GM04503 (cell line): ENCODE measurements at regions not wholly inside any gene's neighbourhood (a gene's known extent, or its start where the extent isn't known, plus 50 kb on each side); places are given as distances from the start of the nearest gene placed in this dataset.

Experiments
- DNase-seq: peaks from one replicate; pipeline ENCODE4 v3.0.0-alpha.2; 2012; ENCODE audit warnings: low read depth

DNA sequence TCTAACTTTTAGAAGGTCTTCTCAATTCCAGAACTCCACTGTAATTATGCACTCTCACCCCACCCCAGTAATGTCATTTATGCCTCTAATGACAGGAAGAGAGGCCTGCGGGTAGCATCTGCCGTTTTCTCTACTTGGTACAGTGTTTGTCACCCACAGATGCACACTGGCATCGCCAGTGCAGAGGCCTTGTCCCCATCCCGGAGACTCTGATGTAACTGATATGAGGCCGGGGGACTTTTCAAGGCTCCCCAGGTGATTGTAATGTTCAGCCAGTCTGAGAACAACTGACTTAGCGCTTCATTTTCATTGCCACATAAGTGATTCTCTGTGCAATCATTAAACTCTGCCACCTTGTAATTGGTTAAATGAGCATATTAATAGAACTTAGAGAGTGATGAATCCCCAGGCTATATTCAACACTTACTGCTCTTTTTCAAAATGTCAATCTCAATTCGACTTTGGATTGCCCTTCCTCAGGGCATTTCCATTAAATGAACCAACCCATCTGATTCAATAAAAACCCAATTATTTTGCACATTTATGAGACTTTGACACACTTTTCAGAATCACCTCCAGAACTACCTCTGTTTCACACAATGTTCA is 113.2 kb downstream of the HERPUD2 start:
- DNase-seq, result no peak

DNA sequence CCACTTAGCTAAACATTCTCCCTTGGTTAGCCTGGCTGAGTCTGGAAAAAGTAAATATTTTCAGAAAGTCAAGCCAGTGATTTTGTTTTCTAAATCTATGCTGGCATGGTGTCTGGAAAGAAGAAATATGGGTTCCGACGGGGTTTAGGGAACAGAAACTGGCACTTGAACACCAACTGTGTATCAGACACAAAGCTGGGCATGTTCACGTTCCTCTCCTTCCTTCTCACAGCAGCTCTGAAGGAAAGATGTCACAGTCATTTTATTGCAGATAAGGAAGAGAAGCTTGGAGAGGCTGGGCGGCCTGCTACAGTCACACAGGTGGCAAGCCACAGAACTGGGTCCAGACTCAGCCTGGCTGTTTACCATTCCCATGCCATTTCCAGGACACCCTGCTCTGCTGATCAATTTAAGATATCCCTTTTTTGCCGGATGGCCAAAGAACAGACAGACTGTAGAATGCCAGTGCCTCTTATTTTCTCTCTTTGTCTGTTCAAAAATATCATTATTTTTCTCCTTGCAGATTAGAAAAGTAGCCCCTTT is 118.8 kb downstream of the HERPUD2 start:
- DNase-seq, result no peak

DNA sequence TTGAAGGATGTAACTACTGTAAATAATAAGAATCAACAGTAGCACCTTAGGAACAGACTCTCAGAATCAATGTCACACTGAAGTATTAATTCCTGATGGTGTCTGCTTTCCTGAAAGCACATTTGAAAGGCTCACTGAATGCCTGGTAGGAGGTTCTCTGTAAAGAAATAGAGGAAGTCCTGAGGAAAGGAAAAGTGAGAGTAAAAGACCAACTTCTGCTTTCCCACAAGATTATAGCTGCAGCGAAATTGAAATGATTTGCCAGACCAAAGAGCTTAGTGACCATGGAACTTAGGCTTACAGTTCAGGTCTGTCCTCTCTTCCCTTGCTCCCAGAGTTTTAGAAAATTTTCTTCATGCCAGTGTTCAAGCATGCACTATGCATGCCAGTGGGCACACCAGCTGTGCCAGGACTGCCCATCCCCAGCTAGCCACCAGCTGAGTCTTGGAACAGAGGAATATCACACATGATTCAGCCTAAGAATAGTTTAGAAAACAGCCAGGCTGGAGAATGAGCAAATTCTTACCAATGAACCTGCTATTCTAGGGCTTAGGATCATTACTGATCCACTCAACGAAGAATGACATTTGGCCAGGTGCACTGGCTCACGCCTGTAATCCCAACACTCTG is 123.2 kb downstream of the HERPUD2 start:
- no peak for DNase-seq

DNA sequence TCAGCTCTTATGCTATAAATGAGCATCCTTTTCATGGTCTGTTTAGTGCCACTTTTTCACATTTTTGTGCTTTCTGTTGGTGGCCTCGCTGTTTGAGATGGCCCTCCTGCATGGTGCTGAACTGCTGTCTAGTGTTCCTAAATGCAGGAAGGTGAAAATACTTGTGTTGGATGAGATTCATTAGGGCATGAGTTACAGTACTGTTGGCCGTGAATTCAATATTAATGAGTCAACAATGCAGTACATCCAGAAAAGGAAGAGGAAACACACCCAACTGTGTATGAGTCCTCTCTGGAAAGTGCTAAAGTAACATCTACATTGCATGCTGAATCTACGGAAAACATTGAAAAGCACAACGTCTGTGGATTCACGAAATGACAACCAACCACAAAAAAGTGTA is 124.0 kb downstream of the HERPUD2 start:
- no peak for DNase-seq

DNA sequence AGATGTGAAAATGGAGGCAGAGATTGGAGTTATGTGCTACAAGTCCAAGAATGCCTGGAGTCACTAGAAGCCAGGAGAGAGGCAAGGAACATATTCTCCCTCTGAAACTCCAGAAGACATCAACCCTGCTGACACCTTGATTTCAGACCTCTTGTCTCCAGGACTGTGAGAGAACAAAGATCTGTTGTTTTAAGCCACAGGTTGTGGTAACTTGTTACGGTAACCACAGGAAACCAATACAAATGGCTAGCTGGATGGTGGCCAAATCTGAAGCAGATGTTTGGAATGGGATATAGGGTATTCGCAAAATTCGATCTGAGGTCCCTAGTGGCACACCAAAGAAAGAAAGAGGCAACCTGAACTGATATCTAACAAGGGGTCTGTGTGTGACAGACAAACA is 129.0 kb downstream of the HERPUD2 start:
- no peak for DNase-seq

DNA sequence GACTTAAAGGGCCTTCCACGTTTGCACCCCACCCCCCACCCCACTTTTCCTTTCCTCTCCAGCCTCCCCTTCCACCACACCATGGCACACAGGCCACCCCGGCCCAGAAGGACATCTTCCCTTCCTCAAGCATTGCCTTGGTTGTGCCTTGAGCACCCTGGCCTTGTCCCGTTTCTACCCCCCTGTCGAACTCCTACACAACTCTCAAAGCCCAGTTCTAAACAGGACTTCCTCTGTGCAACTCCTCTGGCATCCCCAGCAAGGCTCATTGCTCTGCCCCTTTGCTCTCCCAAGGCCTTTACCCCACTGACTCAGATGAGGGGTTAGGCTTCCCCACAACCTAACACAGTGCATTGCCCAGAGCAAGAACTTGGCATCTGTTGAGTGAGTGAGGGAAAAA is 136.1 kb downstream of the HERPUD2 start:
- DNase-seq, result no peak

DNA sequence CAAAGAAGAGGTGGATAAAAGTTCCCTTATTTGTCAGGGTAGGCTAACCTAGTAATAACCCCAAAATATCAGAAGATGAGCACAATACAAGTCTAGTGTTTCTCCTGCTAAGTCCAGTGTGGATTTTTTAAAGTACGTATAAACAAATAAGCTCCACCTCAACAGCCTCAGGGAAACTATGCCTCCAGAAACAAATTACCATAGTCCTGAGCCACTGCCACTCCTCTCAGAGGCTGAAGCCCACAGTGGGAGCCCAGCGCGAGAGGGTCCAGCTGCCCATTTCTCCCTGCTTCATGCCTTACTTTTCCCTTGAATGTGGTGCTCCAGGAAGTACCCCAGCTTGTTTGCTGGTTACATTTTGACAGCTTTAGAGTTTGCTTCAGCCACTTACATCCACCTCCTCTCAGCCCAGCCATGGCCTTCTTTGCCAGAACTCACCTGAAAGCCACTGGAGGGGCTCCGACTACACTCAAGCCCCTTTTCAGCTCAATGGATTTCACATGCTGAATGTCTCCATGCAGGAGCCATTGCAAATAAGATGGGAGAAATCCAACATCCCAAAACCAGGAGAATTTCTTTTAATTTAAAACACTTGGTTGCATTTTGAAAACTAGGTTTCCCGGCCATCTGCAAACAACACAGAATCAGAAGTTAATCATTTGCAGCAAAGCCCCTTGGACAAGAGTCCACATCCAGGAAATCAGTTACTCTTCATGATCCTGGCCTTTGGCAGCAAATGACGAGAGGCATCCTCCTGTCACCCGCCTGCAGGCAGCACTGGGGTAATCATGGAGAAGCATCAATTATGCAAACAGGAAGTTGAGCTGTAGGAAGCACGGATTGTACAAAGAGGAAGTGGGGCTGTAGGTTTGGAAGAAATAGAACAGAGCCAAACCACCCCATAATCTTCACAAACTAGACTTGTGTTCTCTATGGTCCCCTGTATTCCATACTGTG is 138.1 kb downstream of the HERPUD2 start:
- DNase-seq, result no peak

DNA sequence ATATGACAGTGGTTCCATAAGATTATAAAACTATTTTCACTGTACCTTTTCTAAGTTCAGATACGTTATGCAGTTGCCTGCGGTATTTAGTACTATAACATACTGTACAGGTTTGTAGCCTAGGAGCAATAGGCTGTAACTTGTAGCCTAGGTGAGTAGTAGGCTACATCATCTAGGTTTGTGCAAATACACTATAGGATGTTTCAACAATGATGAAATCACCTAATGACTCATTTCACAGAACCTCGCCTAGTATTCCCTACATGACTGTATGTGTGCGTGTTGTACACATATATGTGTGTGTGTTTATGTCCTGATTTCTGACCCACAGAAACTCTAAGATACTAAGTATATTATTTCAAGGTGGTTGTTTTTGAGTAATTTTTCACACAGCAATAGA is 139.0 kb downstream of the HERPUD2 start:
- DNase-seq, result no peak

DNA sequence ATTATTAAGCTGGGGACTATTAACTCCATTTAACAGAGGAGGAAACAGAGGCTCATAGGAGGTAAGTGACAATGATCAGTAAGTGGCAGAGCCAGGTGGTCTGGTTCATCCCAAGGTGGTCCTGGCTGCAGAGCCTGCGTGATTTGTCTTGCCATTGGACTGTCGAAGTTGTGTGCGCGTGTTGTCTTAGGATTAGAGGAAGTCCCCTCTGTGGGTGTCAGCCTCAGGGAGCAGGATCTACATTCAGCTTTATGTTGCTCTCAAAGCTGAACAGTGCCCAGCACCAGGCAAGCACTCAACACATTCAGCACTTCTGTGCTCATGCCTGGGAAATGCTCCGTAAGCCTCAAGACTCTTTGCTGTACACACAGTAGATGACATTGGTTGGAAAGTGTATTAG is 139.5 kb downstream of the HERPUD2 start:
- no peak for DNase-seq

DNA sequence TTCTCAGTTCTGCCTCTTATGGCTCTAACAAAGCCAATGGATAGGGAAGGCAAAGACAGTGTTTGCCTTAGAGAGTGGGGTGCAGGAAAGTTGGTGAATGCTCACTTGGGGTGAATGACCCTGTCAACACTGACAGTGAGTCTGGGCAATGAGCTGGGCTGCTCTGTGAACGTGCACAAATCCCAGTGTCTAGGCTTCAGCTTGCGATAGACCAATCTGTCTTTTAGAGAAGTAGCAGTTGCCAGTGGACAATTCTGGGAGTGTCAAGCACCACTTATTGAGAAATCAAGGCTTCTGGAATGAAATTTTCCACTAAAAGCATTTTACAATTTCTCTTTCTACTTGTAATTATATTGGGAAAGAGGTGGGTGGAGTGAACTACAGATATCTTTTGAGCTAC is 141.4 kb downstream of the HERPUD2 start:
- DNase-seq, result no peak

DNA sequence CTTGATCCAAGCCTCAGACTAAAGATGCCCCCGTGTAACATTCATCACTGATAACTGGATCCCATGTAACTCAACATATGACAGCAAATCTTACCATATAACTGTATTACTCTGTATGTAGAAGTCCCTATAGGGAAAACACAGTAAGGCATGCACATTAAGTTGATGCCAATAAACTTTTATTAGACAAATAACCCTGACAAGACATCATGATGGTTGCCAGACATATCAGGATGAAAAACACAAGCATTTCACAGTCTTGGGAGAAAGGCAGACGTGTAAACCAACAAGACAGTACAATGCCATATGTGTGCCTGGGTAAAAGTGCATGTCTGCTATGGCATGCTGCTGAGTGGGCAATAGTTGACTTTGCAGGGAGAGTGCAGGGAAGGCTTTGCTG is 142.2 kb downstream of the HERPUD2 start:
- no peak for DNase-seq

DNA sequence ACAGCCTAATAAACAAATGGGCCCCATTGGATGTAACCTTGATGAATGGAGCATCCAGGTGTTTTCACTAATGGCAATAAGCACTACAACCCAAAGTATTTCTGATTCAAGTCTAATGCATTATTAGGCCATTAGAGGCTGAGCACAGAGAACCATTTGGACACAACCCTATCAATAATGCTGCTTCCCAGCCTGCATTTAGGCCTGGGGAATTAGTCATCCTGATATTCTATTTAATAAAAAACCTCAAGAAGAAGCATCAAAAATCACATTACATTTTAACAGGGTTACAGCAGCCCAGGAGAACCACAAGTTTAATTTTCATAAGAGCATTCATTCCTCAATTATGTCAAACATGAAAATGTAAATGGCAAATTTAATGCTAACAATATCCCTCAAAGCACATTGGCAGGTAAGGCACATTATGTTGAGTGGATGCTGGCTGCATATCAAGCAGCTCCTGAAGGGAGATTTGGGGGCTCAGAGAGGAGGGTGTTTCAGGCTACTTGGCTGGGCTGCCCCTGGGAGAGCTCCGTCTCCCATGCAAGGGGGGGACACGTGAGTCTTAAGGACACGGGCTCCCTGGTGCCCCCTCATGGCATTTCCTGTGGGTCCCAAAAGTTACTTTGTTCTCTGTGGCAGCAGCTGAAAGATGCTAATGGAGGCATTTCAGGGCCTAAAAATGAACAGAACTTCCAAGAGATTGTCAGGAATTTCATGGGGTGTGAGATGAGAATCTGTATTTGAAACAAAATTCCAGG is 143.4 kb downstream of the HERPUD2 start:
- DNase-seq, result no peak

DNA sequence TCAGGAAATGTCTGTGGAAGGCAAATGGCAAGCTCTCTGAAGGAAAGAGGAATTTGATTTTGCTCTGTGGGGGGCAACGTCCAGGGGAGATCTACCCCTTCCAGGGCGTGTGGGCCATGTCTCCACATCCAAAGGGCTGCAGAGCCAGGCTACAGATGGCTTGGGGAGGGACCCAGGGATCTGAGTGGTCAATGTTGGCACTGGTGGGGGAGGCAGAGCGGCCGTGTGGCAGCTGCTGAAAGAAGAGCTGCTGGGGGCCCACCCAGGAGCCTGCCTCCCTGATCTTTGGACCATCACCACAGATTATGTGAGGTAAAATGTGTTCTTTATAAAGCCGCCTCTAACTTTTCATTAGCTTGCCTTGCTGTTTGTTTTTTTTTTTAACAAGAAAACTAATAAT is 144.1 kb downstream of the HERPUD2 start:
- no peak for DNase-seq

DNA sequence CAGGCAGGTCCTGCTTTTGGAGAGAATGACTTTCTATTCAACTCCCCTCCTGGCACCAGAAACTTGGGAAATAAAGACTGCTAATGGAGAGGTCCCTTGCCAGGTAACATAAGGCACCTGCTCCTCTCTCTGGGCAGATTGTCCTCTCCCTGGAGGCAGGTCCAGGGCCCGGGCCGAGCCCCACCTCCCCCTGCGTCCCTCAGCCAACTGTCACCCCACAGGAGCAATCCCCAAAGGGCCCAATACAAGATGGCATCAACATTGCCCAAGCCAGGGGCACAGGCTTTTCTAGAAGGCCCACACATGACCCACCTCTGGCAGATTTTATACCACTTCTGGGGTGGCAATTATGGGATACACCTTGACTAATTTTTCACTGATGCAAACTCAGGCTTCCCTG is 145.2 kb downstream of the HERPUD2 start:
- no peak for DNase-seq

DNA sequence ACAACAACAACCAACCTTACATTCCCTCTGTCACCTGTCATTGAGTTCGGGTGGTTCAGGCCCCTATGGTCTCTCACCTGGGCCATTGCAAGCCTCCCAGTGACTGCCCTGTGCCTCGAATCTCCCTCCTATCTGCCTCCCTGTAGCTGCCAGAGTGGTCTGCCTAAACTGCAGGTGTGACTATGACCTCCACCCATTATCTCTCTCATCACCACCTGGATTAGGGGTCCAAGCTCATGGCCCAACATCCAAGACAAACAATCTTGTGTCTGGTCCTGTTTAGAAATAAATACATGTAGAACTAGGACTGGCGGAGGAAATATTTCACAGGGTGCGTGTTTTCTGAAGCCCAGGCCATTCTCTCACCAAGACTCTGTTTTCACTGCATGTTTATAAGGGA is 146.6 kb downstream of the HERPUD2 start:
- DNase-seq, result no peak

DNA sequence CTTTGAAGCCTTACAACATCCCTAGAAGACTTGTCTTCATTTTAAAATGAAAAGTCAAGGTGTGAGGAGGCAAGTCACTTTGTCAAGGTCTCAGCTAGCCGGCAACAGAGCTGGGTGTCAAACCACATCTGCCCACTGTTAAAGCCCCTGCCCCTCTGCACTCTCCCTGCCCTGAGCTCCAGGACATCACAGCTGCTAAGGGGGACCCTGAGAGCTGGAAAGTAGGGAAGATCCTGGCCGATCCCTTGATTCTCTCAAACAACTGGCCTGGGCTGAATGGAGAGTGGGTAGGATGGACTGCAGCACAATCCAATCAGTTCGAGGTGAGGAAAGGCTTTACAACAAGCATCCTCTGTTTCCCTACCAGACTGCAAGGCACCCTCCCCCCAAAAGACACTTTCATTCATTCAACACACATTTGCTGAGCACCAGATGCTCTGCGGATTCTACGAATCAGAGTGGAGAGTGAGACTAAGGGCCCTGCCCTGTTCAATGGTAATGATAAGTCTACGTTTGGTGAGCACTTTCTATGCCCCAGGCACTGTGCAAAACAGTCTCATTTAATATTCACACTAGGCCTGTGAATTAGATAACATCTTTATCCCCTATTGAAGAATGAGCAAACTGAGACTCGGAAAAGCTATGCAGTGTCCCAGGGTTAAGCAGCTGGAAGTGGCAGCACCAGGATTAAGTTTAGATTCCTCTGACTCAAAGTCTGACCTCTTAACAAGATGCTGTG is 148.1 kb downstream of the HERPUD2 start:
- no peak for DNase-seq

DNA sequence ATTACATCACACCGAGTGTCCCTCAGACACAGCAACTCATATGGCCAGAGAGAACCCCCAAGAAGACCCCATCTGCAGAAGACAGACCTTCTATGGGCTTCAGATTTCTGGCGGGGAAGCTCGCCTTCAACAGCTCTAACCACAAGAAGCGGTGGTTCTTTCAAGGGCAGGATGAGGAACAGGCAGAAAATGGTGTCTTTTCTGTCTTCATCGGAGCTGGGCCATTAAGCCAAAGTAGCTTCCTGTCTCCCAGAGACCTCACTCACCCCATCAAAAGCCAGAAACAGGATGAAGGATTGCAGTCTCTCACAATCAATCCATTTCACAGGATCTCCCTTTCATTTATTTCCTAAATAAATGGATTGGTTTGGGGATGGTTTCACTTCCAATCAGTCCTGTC is 149.1 kb downstream of the HERPUD2 start:
- DNase-seq, result no peak

DNA sequence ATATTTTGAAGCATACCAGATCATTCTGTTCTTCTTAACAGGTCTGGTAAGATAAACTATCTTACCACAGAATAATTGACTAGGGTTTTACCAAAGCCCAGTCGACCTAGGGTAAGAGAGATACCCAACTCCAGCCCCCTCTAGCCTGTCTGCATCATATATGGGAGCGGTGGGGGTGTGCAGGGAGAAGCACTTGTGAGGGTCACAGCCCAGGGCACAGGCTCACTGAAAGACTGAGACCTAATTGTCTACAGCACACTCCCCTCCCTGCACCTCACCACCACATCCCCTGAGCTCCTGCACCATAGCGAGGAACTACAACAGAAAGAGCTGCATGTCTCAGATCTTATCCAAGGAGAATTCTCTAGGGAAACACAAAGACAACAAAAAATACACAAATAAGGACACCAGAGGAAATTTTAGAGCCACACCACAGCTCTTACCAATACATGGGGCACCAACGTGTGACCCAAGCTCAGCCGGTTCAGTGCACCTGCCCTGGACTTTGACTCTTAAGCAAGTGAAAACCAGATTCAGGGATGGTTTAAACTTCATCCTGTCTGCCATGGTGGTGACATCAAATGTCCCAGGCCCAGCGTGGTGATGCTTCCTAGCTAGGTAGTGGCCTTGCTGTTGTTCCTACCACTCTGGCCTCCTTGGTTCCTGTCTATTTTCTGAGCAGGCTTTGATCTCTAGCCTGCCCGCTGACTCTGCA is 150.8 kb downstream of the HERPUD2 start:
- no peak for DNase-seq

DNA sequence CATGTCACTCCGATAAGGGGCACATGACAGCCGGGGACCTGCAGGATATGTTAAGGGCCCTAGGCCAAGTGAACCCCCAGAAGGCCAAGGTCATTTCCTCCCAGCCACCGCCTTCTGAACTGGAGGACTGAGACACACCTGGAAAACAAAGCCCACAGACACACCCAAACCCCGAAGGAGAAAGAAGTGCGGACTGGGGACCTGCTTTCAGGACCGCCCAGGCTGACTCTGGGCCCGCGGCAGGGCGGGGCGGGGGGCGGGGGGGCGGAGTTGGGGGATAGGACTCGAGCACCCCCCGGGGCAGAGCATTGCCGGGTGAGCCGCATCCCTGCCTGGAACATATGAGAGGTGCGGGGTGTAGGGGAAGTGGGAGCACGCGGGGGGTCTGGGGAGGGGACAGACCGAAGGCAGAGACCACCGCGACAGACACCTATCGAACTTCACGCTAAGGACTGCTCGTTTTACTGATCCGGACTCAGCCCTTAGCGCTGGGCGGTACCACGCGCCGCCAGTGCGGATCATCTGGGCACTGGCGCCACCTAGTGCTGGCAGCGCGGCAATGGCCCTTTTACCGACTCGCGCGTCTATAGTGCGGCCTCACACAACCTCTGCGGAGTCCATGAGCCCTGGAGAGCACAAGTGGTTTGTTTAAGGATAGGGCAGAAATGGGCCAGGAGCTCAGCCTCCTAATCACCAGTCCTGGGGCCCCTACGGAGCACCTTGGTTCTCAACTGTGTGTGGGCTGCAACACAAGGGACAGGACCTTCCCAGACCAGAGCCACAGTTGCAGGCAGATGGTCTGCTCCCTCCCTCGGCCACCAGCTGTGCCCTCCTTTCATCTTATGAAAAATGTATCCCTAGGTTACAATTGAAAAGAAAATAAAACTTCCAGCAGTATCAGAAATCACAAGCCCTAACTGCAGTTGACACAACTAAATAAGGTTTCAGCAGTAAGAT is 157.6 kb downstream of the HERPUD2 start:
- peak; percentile 9 for DNase-seq

DNA sequence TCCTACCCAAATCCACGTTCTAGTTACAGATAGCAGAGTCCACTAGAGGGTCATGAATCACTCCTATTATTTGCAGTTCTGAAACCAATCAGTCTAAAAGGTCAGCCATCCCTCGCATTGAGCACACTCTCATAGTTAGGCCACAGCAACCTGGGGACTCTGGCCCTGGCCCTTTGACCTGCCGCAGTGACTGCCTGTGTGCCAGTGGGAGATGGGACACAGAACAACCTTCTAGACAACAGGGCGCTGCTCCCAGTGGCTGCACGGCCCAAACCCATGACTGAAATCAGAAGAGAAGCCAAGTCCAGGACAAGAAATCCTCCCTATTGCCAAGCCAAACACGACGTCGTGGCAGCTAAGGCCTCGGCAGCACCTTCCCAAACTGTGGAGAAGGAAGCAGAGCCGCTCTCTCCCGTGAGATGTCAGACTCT is 158.5 kb downstream of the HERPUD2 start:
- DNase-seq, result no peak
